ENCODE measurements at regions not wholly inside any gene's neighbourhood (a gene's known extent, or its start where the extent isn't known, plus 50 kb on each side); places are given as distances from the start of the nearest gene placed in this dataset.

GRCh38 chr11:134823970-134824369 lies 411.9 kb upstream of the B3GAT1 start:
- TF ChIP-seq CTCF (IDR thresholded peaks at IDR 0.05) (no peak), POLR2A (IDR thresholded peaks at IDR 0.05) (no peak)

Measured in right lobe of liver (tissue), 4 donors.